Hypothalamus (tissue), 51 donors: ENCODE measurements at regions not wholly inside any gene's neighbourhood (a gene's known extent, or its start where the extent isn't known, plus 50 kb on each side); places are given as distances from the start of the nearest gene placed in this dataset.
"Not testable (repeated sequence)": the region's sequence is repeated elsewhere in the genome, so short reads cannot be mapped to it uniquely, and the experiment has no call there.

Experiments used
- DNase-seq, 51 donors: peaks; one replicate each; lab custom pipeline; 2025; lab: John Stamatoyannopoulos, UW

GRCh38 chr7:101679653-101680173 lies 50.6 kb upstream of the MYL10 start:
- not testable (repeated sequence) for DNase-seq

DNA sequence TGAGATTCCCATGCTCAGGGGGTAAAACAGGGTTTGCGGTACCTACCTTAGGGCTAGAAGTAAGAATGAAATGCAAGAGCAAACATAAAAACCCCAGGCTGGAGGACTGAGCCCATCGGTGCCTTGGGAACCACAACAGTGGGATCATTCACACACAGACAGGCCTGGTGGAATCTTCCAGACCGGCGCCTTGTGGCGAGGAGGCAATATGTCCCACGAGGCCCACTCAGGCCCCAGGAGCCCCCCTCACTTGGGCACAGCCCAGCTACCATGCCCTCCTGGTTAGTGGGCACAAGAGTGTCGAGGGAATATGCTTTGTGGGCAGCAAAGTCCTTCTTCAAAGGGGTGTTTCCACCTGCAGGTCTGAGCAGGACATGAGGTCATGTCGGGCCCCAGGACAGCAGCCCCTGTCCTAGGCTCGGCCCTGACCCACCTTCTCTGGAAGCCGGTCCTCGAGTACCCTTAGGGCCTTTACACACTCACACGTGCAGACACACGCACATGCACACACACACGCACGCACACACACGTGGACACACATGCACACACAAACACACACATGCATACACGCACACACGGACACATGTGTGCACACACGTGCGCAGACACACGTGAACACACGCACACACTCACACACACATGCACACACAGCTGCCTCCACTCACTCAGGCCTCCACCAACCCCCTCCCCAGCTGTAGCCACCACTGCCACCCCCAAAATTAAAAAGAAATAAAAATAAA lies 51.5 kb upstream of the MYL10 start:
- DNase-seq, result no peak

DNA sequence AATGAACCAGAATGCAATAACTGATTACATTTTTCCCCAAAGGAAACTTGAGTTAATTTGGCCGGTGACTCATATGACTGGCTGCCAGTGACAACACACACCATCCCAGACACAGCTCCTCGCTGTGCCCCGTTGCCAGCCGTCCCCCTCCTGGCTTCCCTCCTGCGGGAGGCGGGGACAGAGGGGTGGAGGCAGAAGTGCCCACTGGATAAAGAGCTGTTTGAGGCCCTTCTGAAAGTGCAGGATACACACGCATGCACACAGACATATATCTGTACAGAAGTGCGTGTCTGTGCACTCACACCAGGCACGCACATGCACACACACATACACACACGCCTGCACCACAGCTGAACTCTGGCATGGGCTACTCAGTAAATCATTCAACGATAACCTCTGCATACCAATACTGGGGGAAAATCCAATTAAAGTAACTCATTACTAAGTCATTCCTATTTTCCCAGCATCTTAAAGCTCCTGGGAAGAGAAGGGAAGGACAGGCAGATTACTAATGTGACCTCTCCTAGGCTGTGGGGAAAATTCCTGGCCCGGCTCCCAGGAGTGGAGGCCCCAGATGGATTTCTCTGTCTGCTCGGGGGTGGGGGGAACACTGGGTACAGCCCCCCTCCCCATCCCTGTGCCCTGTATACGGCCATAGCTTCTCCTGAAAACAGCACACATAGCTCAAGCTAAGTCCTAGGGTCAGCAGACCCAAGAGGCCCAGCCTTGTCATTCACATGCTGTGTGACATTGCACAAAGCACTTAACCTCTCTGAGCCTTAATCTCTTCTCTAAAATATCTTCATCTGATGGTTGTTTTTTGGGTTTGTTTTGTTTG lies 52.3 kb upstream of the MYL10 start:
- peak in 30 of 51 donors; percentile 1 to 75 (median 9) for DNase-seq

- no peak for DNase-seq
These were observed 55.9 kb upstream of the MYL10 start for GRCh38 chr7:101684983-101685330.

GRCh38 chr7:101686030-101686429 lies 56.9 kb upstream of the MYL10 start:
- DNase-seq, result no peak

DNA sequence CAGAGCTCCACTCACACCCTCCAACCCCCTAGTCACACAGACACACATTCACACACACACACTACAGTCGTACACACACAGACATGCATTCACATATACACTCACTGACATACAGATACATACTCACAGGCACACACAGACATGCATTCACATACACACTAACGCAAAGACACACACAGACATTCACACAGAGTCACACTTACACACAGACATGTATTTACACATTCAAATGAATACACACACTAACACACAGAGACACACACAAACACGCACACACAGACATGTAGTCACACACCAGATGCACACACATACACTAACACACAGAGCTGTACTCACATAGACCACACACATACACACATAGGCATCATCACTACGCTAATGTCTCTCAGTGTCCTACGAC lies 58.0 kb upstream of the MYL10 start:
- no peak for DNase-seq

GRCh38 chr7:101687791-101688182 lies 58.7 kb upstream of the MYL10 start:
- DNase-seq, result no peak

DNA sequence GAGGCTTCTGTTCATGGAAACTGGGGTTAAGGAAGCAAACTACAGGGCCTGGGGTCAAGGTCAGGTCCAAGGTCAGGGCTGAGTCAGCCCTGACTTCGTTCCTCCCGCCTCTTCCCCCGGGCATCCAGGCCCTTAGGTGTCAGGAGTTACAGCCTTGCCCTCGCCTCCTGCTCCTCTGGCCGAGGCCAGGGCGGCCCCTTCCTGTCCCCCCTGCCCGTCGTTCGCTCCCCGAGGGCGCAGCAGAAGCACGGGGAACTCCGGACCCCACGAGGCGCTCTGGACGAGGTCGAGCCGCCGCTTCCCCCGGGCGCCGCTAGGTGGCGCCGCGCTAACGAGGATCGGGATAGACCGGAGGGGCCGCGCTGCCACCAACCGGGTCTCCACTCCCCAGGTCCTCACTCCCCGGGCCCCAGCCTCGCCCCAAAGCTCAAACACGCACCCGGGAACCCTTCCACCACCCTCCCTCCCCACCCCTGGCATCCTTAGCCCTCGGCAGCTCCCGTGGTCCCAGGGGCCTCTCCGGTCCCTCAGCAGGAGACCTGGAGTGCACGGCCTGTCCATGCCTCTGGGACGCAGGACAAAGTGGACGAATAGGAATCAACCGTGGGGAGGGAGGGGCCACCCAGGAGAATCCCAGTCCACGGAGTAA lies 59.2 kb upstream of the MYL10 start:
- DNase-seq, result peak in 48 of 51 donors; percentile 2 to 80 (median 42)

GRCh38 chr7:101688995-101689907 lies 60.2 kb upstream of the MYL10 start:
- no peak for DNase-seq

GRCh38 chr7:101690061-101690460 lies 61.0 kb upstream of the MYL10 start:
- DNase-seq, result no peak

DNA sequence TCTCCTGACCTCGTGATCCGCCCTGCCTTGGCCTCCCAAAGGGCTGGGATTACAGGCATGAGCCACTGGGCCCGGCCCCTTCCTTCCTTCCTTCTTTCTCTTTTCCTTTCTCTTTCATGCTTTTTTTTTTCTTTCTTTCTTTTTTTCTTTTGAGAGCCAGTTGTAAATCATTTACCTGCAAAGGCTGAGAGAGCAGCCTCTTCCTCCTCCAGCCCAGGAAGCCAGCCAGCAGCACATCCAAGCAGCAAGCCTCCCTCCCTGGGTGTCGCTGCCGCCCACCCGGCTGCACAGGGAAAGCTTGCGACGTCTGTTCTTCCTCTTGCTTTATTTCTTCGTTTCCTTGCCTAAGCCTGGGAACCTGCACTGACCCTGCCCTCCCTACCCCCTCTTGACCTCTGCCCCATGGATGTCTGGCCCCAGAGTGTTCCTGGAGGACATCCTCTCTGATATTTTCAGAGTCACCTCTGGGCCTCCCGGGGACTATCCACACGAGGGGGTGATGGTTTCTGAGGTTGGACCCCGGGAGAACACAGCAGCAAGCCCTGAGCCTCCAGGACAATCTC lies 62.8 kb upstream of the MYL10 start:
- DNase-seq, result no peak

- no peak for DNase-seq
These were observed 64.5 kb upstream of the MYL10 start for GRCh38 chr7:101693498-101694091.

- no peak for DNase-seq
These were observed 69.9 kb upstream of the MYL10 start for GRCh38 chr7:101698964-101699363.

DNA sequence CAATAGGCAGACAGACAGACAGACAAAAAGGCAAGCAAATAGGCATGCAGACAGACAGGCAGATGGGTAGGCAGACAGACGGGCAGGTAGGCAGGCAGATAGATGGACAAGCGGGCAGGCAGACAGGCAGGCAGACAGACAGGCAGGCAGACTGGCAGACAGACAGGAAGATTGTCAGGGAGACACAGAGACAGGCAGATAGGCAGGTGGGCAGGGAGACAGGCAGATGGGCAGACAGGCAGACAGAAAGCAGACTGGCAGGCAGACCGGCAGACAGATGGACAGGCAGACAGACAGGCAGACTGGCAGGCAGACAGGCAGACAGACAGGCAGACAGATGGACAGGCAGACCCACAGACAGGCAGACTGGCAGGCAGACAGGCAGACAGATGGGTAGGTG lies 70.3 kb upstream of the MYL10 start:
- no peak for DNase-seq

- DNase-seq, result no peak
These were observed 71.1 kb upstream of the MYL10 start for GRCh38 chr7:101699881-101700823.

GRCh38 chr7:101701153-101701794 lies 72.2 kb upstream of the MYL10 start:
- no peak for DNase-seq

DNA sequence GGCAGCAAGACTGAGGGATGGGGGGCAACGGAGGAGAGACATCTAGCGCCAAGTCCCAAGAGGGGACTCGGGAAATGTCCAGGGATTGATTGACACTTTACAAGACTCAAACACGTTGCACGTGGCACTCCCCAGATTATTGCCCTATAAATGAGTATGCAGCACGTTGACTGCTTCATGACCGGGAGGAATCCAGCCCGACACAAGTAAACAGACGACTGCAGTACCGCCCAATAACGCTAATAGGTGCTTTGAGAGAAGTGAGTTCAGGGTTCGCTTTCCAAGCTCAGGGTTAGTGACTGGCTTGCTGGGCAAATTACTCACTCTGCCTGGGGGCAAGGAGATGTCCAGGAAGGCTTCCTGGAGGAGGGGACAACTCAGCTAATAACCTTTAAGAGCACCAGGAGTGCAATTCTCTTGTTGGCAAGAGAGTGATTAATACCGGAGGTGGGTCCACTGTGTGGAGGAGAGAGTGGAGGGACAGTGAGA lies 73.3 kb upstream of the MYL10 start:
- no peak for DNase-seq

DNA sequence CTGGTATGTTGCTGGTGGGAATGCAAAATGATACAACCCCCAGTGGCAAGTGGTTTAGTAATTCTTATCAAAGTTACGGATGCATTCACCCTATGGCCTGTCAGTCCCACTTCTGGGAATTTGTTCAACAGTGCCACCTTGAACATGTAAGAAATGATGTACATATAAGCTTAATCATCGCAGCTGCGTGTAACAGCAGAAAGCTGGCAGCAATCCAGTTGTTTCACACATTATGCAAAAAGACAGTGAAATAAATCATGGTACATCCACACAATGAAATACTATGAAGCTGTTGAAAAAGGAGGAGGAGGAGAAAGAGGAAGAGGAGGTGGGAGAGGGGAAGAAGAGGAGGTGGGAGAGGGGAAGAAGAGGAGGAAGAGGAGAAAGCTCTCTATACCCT lies 76.2 kb upstream of the MYL10 start:
- no peak for DNase-seq
